Liver (tissue), 3 donors: ENCODE measurements at regions not wholly inside any gene's neighbourhood (a gene's known extent, or its start where the extent isn't known, plus 50 kb on each side); places are given as distances from the start of the nearest gene placed in this dataset.

Experiments used
- CTCF ChIP-seq: fragments of 150-350 bp; IDR thresholded peaks from 2 replicates; pipeline ENCODE4 v1.5.1; 2017; ENCODE audit warnings: improper control_type of control experiment, low read depth, low read length; ENCODE audit not compliant: missing input control
- GABPA ChIP-seq, 2 donors: IDR thresholded peaks in 1 of 2; conservative IDR thresholded peaks in 1 of 2; 2 replicates each; pipeline ENCODE4 v1.6.1; 2016; ENCODE audit warnings: antibody characterized with exemption in 2 of 2, mild to moderate bottlenecking in 1 of 2, moderate library complexity in 1 of 2
- MAX ChIP-seq: IDR thresholded peaks from 2 replicates; pipeline ENCODE4 v1.6.1; 2016; ENCODE audit warnings: antibody characterized with exemption
- REST ChIP-seq: IDR thresholded peaks from 2 replicates; pipeline ENCODE4 v1.6.1; 2016; ENCODE audit warnings: antibody characterized with exemption, mild to moderate bottlenecking
- RXRA ChIP-seq, 2 donors: IDR thresholded peaks; 2 replicates each; pipeline ENCODE4 v1.6.1; 2017 to 2018; ENCODE audit warnings: antibody characterized with exemption in 2 of 2, mild to moderate bottlenecking in 1 of 2
- YY1 ChIP-seq: IDR thresholded peaks from 2 replicates; pipeline ENCODE4 v1.6.1; 2016; ENCODE audit warnings: antibody characterized with exemption, mild to moderate bottlenecking
- donor health status: healthy.
- donor health status: healthy.

- no peak for TF ChIP-seq CTCF
- TF ChIP-seq RXRA (IDR thresholded peaks at IDR 0.05), result no peak
- no peak for TF ChIP-seq MAX
- TF ChIP-seq YY1, result no peak
- no peak for TF ChIP-seq GABPA (IDR thresholded peaks at IDR 0.05 in 1 of 2, conservative IDR thresholded peaks at IDR 0.05 in 1 of 2)
- no peak for TF ChIP-seq REST
These were observed 293.3 kb upstream of the SYT4 start for GRCh38 chr18:43570593-43570992.
